Endothelial cell of umbilical vein (primary cell): ENCODE measurements at regions not wholly inside any gene's neighbourhood (a gene's known extent, or its start where the extent isn't known, plus 50 kb on each side); places are given as distances from the start of the nearest gene placed in this dataset.

Experiments
- BruUV-seq: library from RNA; stranded (reverse); fragments of 400-500 nt; replicated peaks from 2 replicates; lab custom pipeline; 2021; lab: Mats Ljungman, UMichigan
- CTCF ChIA-PET: fragments of 300-600, 350-600 bp; sonication (Branson Sonifier 250); formaldehyde crosslinking; loops from one replicate; lab custom pipeline; 2021; ENCODE audit warnings: antibody characterized with exemption, inconsistent platforms; lab: Charles Lee
- POLR2A ChIA-PET: fragments of 300-600, 350-600 bp; sonication (Branson Sonifier 250); formaldehyde crosslinking; loops from one replicate; lab custom pipeline; 2021; ENCODE audit warnings: antibody characterized with exemption, inconsistent platforms; lab: Charles Lee
- DNase-seq: peaks from one replicate; pipeline ENCODE4 v3.0.0-alpha.2; 2011; ENCODE audit warnings: low read depth, low spot score
- FAIRE-seq: peaks from 2 replicates; lab custom pipeline; 2011; peaks lifted over from hg19 to GRCh38; lab: Jason Lieb, UNC
- H2AFZ ChIP-seq: 2 replicates; pipeline ENCODE4 v1.6.0; 2012; ENCODE audit warnings: low read depth, low read length, control low read depth, inconsistent platforms
- H3K27ac ChIP-seq: 2 replicates; pipeline ENCODE4 v1.5.1; 2011; ENCODE audit warnings: low read depth, mild to moderate bottlenecking, control low read depth, low read length, moderate library complexity; ENCODE audit not compliant: insufficient read depth
- H3K27me3 ChIP-seq, 2 experiments: 2 replicates each; pipeline versions ENCODE4 v1.6.0 to v1.6.1; 2011; ENCODE audit warnings: low read length in 2 of 2, mixed read lengths in 1 of 2; ENCODE audit not compliant: control insufficient read depth in 2 of 2, insufficient read depth in 2 of 2
- H3K36me3 ChIP-seq, 2 experiments: 2 replicates in 1 of 2; 3 replicates in 1 of 2; pipeline ENCODE4 v1.5.1; 2011; ENCODE audit warnings: low read length in 2 of 2, mild to moderate bottlenecking in 1 of 2, moderate library complexity in 1 of 2; ENCODE audit not compliant: control insufficient read depth in 2 of 2, insufficient read depth in 2 of 2; ENCODE audit errors: extremely low read depth in 1 of 2
- H3K4me1 ChIP-seq: 3 replicates; pipeline ENCODE4 v1.5.1; 2011; ENCODE audit warnings: mild to moderate bottlenecking, low read length; ENCODE audit not compliant: control insufficient read depth, insufficient read depth; ENCODE audit errors: extremely low read depth
- H3K4me2 ChIP-seq: 2 replicates; pipeline ENCODE4 v1.6.1; 2011; ENCODE audit warnings: low read length, control low read depth, mixed read lengths; ENCODE audit not compliant: insufficient read depth
- H3K4me3 ChIP-seq, 3 experiments: fragments of 200-600 bp in 1 of 3; sonication (generic), shearing (Covaris generic) in 1 of 3; replicated peaks in 1 of 3; 2 replicates each; pipeline ENCODE4 v1.5.1; 2011 to 2016; ENCODE audit warnings: control low read depth in 3 of 3, low read length in 3 of 3, mild to moderate bottlenecking in 2 of 3, inconsistent platforms in 1 of 3, low read depth in 1 of 3, moderate library complexity in 1 of 3; ENCODE audit not compliant: insufficient read depth in 1 of 3
- H3K79me2 ChIP-seq: 2 replicates; pipeline ENCODE4 v1.6.0; 2012; ENCODE audit warnings: low read length, inconsistent platforms; ENCODE audit not compliant: control insufficient read depth, insufficient read depth
- H3K9ac ChIP-seq: replicated peaks from 2 replicates; pipeline ENCODE3; 2011; ENCODE audit warnings: low read length, control low read depth; ENCODE audit not compliant: insufficient read depth; ENCODE audit errors: extremely low read depth
- H3K9me1 ChIP-seq: replicated peaks from 3 replicates; pipeline ENCODE4 v1.6.0; 2011; ENCODE audit warnings: mild to moderate bottlenecking, low read length; ENCODE audit not compliant: control insufficient read depth, insufficient read depth; ENCODE audit errors: extremely low read depth
- H3K9me3 ChIP-seq: replicated peaks from 2 replicates; pipeline ENCODE4 v1.5.1; 2012; ENCODE audit warnings: low read length, inconsistent platforms; ENCODE audit not compliant: control insufficient read depth, insufficient read depth
- H4K20me1 ChIP-seq: replicated peaks from 2 replicates; pipeline ENCODE3; 2011; ENCODE audit warnings: mild to moderate bottlenecking, low read length; ENCODE audit not compliant: control insufficient read depth, insufficient read depth; ENCODE audit errors: extremely low read depth
- CTCF ChIP-seq, 2 donors: IDR thresholded peaks; 1 replicate in 1 of 2; 2 replicates in 1 of 2; pipeline ENCODE4 v1.5.1; 2011; ENCODE audit warnings: low read length in 2 of 2, mild to moderate bottlenecking in 2 of 2, moderate library complexity in 2 of 2, control low read depth in 1 of 2, inconsistent platforms in 1 of 2, low read depth in 1 of 2; ENCODE audit not compliant: insufficient read depth in 1 of 2; ENCODE audit errors: extremely low read depth in 1 of 2
- EZH2 ChIP-seq: IDR thresholded peaks from 2 replicates; pipeline ENCODE4 v1.6.1; 2012; ENCODE audit warnings: borderline replicate concordance, low read depth, mild to moderate bottlenecking, moderate library complexity, low read length, inconsistent platforms; ENCODE audit not compliant: severe bottlenecking
- FOS ChIP-seq: IDR thresholded peaks from 2 replicates; pipeline ENCODE4 v1.6.1; 2011; ENCODE audit warnings: mild to moderate bottlenecking, low read length, moderate library complexity, borderline replicate concordance; ENCODE audit not compliant: insufficient read depth
- GATA2 ChIP-seq: IDR thresholded peaks from 2 replicates; pipeline ENCODE4 v1.7.0; 2011; ENCODE audit warnings: low read depth, mild to moderate bottlenecking, moderate library complexity, mixed read lengths, low read length; ENCODE audit not compliant: insufficient read length, insufficient read depth
- JUN ChIP-seq: IDR thresholded peaks from 2 replicates; pipeline ENCODE4 v1.6.1; 2011; ENCODE audit warnings: borderline replicate concordance, low read depth; ENCODE audit not compliant: insufficient read length, insufficient read depth
- MYC ChIP-seq: IDR thresholded peaks from one replicate; pipeline ENCODE4 v1.6.1; 2011; ENCODE audit warnings: mild to moderate bottlenecking, low read depth, low read length
- POLR2A ChIP-seq: IDR thresholded peaks from 2 replicates; pipeline ENCODE4 v1.6.1; 2012; ENCODE audit warnings: low read depth, mild to moderate bottlenecking, control low read depth, low read length
- POLR2AphosphoS5 ChIP-seq: IDR thresholded peaks from 2 replicates; pipeline ENCODE4 v1.6.1; 2012; ENCODE audit warnings: low read depth, mild to moderate bottlenecking, control low read depth, low read length, moderate library complexity; ENCODE audit not compliant: insufficient read depth
- dilution Hi-C: fragments of 300-500 bp; cut with MboI; formaldehyde crosslinking; loops from one replicate; pipeline ENCODE4 v1.15.0; 2019; ENCODE audit warnings: low sequenced_read_pairs; ENCODE audit not compliant: extremely low pct_ligation_motif_present
- intact Hi-C: fragments of 100-400 bp; cut with micrococcal nuclease; formaldehyde crosslinking; loops from one replicate; pipeline ENCODE4 v1.10.0; 2022
- TF ChIP-seq, protein P1 (sequence below): IDR thresholded peaks from 2 replicates; pipeline ENCODE4 v1.6.1; 2011; ENCODE audit not compliant: insufficient read depth, insufficient read length

DNA sequence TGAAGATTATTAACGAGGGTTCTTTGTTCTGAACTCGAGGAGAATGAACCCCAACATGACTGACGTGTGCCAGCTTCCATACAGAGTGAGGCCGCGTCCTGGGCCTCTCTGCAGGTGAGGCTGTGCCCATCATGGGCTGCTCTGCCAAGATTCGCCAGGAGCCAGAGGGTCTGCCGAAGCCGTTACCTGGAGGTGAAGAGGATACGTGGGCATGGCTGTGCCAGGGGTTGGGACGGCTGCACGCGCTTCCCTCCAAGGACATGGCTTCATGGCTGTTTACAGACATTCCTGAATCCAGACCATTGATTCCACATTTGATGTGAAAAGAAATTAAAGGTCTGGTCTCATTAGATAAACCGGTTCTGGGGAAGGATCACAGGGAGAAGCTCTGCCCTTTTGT is 211.4 kb upstream of the SALL3 start:
- BruUV-seq = no TSS peak
- H4K20me1 ChIP-seq = no peaks in the 10 kb centered on the region
- DNase-seq (no peak), FAIRE-seq (no peak)
- no peaks in the 10 kb centered on the region for H3K79me2 ChIP-seq
- no peak overlapping the region for H3K27ac ChIP-seq
- H3K9ac ChIP-seq = no peak overlapping the region
- no peaks in the 10 kb centered on the region for H3K36me3 ChIP-seq
- ChIA-PET POLR2A (no interaction called here), CTCF (no interaction called here)
- H3K4me2 ChIP-seq = no peak overlapping the region
- no peak for TF ChIP-seq JUN
- TF ChIP-seq EZH2 = no peak
- no peak for TF ChIP-seq POLR2AphosphoS5
- TF ChIP-seq CTCF (IDR thresholded peaks at IDR 0.05; ENCODE audit: extremely low read depth in 1 of 2, insufficient read depth in 1 of 2, low read depth in 1 of 2, low read length in 2 of 2) = no peak
- no peak for TF ChIP-seq GATA2
- no peak for TF ChIP-seq MYC
- TF ChIP-seq POLR2A = no peak
- TF ChIP-seq FOS = no peak
- TF ChIP-seq, protein P1, sequence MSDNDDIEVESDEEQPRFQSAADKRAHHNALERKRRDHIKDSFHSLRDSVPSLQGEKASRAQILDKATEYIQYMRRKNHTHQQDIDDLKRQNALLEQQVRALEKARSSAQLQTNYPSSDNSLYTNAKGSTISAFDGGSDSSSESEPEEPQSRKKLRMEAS = no peak
- peaks cover 8% of the 10 kb centered on the region for H3K9me3 ChIP-seq
- no peaks in the 10 kb centered on the region for H3K27me3 ChIP-seq
- no peak overlapping the region for H2AFZ ChIP-seq
- H3K9me1 ChIP-seq = no peaks in the 10 kb centered on the region
- dilution Hi-C loops (no loop called here), intact Hi-C loops (no loop called here)
- no peaks in the 10 kb centered on the region for H3K4me1 ChIP-seq
- H3K4me3 ChIP-seq = no peak overlapping the region
